ENCODE measurements at regions not wholly inside any gene's neighbourhood (a gene's known extent, or its start where the extent isn't known, plus 50 kb on each side); places are given as distances from the start of the nearest gene placed in this dataset.

DNA sequence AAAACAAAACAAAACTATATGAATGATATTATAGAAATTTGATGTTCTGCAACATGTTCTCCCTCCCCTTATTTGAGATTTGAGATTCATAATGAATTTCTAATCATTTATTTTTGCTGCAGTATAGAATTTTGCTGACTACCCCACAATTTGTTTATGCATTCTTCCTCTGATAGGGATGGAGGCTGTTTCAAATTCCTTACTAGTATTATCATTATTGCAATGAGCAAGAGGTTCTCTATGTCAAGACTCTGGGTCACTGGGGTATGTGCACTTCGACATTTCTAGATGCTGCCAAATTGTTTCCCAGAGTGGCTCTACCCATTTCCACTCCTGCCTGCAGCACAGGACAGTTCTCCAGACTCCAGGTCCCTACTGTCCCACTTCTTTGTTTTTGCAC lies 54.9 kb upstream of the DAB2IP start:
- TF ChIP-seq, protein P1, sequence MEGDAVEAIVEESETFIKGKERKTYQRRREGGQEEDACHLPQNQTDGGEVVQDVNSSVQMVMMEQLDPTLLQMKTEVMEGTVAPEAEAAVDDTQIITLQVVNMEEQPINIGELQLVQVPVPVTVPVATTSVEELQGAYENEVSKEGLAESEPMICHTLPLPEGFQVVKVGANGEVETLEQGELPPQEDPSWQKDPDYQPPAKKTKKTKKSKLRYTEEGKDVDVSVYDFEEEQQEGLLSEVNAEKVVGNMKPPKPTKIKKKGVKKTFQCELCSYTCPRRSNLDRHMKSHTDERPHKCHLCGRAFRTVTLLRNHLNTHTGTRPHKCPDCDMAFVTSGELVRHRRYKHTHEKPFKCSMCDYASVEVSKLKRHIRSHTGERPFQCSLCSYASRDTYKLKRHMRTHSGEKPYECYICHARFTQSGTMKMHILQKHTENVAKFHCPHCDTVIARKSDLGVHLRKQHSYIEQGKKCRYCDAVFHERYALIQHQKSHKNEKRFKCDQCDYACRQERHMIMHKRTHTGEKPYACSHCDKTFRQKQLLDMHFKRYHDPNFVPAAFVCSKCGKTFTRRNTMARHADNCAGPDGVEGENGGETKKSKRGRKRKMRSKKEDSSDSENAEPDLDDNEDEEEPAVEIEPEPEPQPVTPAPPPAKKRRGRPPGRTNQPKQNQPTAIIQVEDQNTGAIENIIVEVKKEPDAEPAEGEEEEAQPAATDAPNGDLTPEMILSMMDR (IDR thresholded peaks at IDR 0.05): no peak
- TF ChIP-seq POLR2A (IDR thresholded peaks at IDR 0.05): no peak

Data from sigmoid colon (tissue), 3 donors.